ENCODE measurements at regions not wholly inside any gene's neighbourhood (a gene's known extent, or its start where the extent isn't known, plus 50 kb on each side); places are given as distances from the start of the nearest gene placed in this dataset.

- TF ChIP-seq ATF2 (CRISPR knock-in tag; IDR thresholded peaks at IDR 0.05; ENCODE audit: borderline replicate concordance, low read depth) (no peak), CTCF (IDR thresholded peaks at IDR 0.05) (no peak), CREB1 (CRISPR knock-in tag; IDR thresholded peaks at IDR 0.05) (no peak), USF2 (CRISPR knock-in tag; IDR thresholded peaks at IDR 0.05) (no peak), MAX (CRISPR knock-in tag; IDR thresholded peaks at IDR 0.05) (no peak), ESRRA (CRISPR knock-in tag; IDR thresholded peaks at IDR 0.05; ENCODE audit: borderline replicate concordance) (no peak), GRHL2 (CRISPR knock-in tag; IDR thresholded peaks at IDR 0.05; ENCODE audit: insufficient replicate concordance, severe bottlenecking) (no peak), FOXJ3 (CRISPR knock-in tag; IDR thresholded peaks at IDR 0.05; ENCODE audit: borderline replicate concordance) (no peak), TCF7 (CRISPR knock-in tag; IDR thresholded peaks at IDR 0.05; ENCODE audit: low read depth) (no peak), SMAD4 (CRISPR knock-in tag; IDR thresholded peaks at IDR 0.05) (no peak), USF1 (CRISPR knock-in tag; IDR thresholded peaks at IDR 0.05) (no peak), IRF1 (CRISPR knock-in tag; IDR thresholded peaks at IDR 0.05) (no peak), FOXP4 (CRISPR knock-in tag; IDR thresholded peaks at IDR 0.05) (no peak), ZNF423 (CRISPR knock-in tag; IDR thresholded peaks at IDR 0.05) (no peak)
Observed at GRCh38 chrX:519741-520140, 110.8 kb upstream of the SHOX start.

Data from WTC11 (cell line).